Hematopoietic multipotent progenitor cell treated with erythropoietin and hydrocortisone succinate and interleukin-3 and kit ligand, for 6 days (in vitro differentiated cells): ENCODE measurements at regions not wholly inside any gene's neighbourhood (a gene's known extent, or its start where the extent isn't known, plus 50 kb on each side); places are given as distances from the start of the nearest gene placed in this dataset.

Experiments
- DNase-seq: peaks from one replicate; pipeline ENCODE4 v3.0.0-alpha.2; 2015

- DNase-seq = no peak
Observed at GRCh38 chr14:84657911-84658310, 872.0 kb upstream of the FLRT2 start.

GRCh38 chr14:84670796-84671195, 859.1 kb upstream of the FLRT2 start:
- no peak for DNase-seq

- no peak for DNase-seq
Observed at GRCh38 chr14:84671776-84672175, 858.2 kb upstream of the FLRT2 start.

GRCh38 chr14:84674636-84675035, 855.3 kb upstream of the FLRT2 start:
- DNase-seq = no peak

GRCh38 chr14:84686550-84686949, 843.4 kb upstream of the FLRT2 start:
- no peak for DNase-seq

- DNase-seq = no peak
Observed at GRCh38 chr14:84688297-84689025, 841.5 kb upstream of the FLRT2 start.

- DNase-seq = no peak
Observed at GRCh38 chr14:84694161-84694560, 835.8 kb upstream of the FLRT2 start.

GRCh38 chr14:84704601-84705000, 825.3 kb upstream of the FLRT2 start:
- DNase-seq = no peak

- DNase-seq = no peak
Observed at GRCh38 chr14:84707830-84708229, 822.1 kb upstream of the FLRT2 start.

GRCh38 chr14:84708865-84709264, 821.1 kb upstream of the FLRT2 start:
- no peak for DNase-seq

GRCh38 chr14:84726471-84726870, 803.5 kb upstream of the FLRT2 start:
- no peak for DNase-seq

GRCh38 chr14:84749191-84749955, 780.6 kb upstream of the FLRT2 start:
- DNase-seq = no peak

GRCh38 chr14:84750284-84750683, 779.7 kb upstream of the FLRT2 start:
- DNase-seq = no peak

- DNase-seq = no peak
Observed at GRCh38 chr14:84750763-84751554, 779.0 kb upstream of the FLRT2 start.

GRCh38 chr14:84751745-84752144, 778.2 kb upstream of the FLRT2 start:
- no peak for DNase-seq

GRCh38 chr14:84760489-84761126, 769.3 kb upstream of the FLRT2 start:
- DNase-seq = no peak

- DNase-seq = no peak
Observed at GRCh38 chr14:84767434-84767833, 762.5 kb upstream of the FLRT2 start.

- DNase-seq = no peak
Observed at GRCh38 chr14:84770030-84770429, 759.9 kb upstream of the FLRT2 start.

GRCh38 chr14:84777356-84777755, 752.6 kb upstream of the FLRT2 start:
- DNase-seq = no peak

GRCh38 chr14:84782902-84783301, 747.0 kb upstream of the FLRT2 start:
- DNase-seq = no peak

GRCh38 chr14:84783511-84783910, 746.4 kb upstream of the FLRT2 start:
- no peak for DNase-seq

- no peak for DNase-seq
Observed at GRCh38 chr14:84785996-84786395, 743.9 kb upstream of the FLRT2 start.

GRCh38 chr14:84789012-84789411, 740.9 kb upstream of the FLRT2 start:
- no peak for DNase-seq
